ENCODE measurements at regions not wholly inside any gene's neighbourhood (a gene's known extent, or its start where the extent isn't known, plus 50 kb on each side); places are given as distances from the start of the nearest gene placed in this dataset.
"Not testable (repeated sequence)": the region's sequence is repeated elsewhere in the genome, so short reads cannot be mapped to it uniquely, and the experiment has no call there.

DNA sequence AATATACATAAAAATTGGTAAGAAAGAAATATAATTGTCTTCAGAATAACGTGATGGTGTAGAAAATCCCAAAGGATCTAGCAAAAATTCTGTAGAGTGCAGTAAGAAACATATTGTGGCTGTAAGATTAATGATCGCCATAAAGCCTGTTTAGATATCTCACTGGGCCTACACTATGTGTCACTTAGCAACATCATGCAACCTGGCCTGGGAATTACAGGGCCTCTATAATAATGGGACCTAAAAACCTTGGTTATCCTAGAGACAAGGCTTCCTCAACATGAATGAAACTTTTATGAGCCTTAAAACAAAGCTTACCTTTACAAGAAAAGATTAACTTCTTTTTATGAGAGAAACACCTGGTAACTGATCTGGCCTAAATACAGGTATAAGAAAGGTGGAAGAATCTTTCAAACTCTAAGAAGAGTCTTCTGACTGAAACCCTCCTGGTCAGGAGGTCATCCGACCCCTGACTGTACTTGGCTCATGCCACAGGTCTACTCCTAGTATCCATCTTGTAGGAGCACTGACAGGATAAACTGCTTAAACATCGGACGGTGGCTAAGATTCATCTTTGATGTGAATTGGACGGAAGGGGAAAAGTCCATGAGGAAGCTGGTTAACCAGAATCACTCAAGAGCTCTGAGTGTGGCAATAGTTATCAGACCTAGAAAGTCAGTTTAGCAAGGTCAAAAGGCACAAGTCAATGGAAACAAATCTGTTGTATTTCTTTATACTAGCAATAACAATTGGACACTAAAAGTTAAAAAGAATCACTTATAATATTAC lies 1155.1 kb upstream of the SORCS1 start:
- TF ChIP-seq EZH2 (IDR thresholded peaks at IDR 0.05; ENCODE audit: borderline replicate concordance, low read length): no peak
- TF ChIP-seq, protein P1, sequence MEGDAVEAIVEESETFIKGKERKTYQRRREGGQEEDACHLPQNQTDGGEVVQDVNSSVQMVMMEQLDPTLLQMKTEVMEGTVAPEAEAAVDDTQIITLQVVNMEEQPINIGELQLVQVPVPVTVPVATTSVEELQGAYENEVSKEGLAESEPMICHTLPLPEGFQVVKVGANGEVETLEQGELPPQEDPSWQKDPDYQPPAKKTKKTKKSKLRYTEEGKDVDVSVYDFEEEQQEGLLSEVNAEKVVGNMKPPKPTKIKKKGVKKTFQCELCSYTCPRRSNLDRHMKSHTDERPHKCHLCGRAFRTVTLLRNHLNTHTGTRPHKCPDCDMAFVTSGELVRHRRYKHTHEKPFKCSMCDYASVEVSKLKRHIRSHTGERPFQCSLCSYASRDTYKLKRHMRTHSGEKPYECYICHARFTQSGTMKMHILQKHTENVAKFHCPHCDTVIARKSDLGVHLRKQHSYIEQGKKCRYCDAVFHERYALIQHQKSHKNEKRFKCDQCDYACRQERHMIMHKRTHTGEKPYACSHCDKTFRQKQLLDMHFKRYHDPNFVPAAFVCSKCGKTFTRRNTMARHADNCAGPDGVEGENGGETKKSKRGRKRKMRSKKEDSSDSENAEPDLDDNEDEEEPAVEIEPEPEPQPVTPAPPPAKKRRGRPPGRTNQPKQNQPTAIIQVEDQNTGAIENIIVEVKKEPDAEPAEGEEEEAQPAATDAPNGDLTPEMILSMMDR (IDR thresholded peaks at IDR 0.05; ENCODE audit: low read length): no peak
- H3K9me3 ChIP-seq (ENCODE audit: low read length): no peaks in the 10 kb centered on the region
- H3K4me2 ChIP-seq (ENCODE audit: low read length): no peak overlapping the region
- H3K27ac ChIP-seq (ENCODE audit: low read depth, low read length, poor library complexity, severe bottlenecking): no peak overlapping the region
- H3K9ac ChIP-seq (ENCODE audit: low read length): no peak overlapping the region
- no peaks in the 10 kb centered on the region for H3K4me1 ChIP-seq (ENCODE audit: insufficient read depth, low read length, severe bottlenecking)
- no peak overlapping the region for H2AFZ ChIP-seq (ENCODE audit: low read length)
- H3K9me2 ChIP-seq (ENCODE audit: low read depth, low read length): no peaks in the 10 kb centered on the region
- no peaks in the 10 kb centered on the region for H3K79me2 ChIP-seq (ENCODE audit: insufficient read depth, low read length)
- no peaks in the 10 kb centered on the region for H3F3A ChIP-seq (ENCODE audit: insufficient read depth, low read length)
- H3K4me3 ChIP-seq (ENCODE audit: low read depth, low read length, poor library complexity, severe bottlenecking): no peak overlapping the region
- no peaks in the 10 kb centered on the region for H3K27me3 ChIP-seq (ENCODE audit: insufficient read depth, low read length)
- no peaks in the 10 kb centered on the region for H4K20me1 ChIP-seq (ENCODE audit: insufficient read depth, low read length)
- no peaks in the 10 kb centered on the region for H3K36me3 ChIP-seq (ENCODE audit: insufficient read depth, low read length)

DNA sequence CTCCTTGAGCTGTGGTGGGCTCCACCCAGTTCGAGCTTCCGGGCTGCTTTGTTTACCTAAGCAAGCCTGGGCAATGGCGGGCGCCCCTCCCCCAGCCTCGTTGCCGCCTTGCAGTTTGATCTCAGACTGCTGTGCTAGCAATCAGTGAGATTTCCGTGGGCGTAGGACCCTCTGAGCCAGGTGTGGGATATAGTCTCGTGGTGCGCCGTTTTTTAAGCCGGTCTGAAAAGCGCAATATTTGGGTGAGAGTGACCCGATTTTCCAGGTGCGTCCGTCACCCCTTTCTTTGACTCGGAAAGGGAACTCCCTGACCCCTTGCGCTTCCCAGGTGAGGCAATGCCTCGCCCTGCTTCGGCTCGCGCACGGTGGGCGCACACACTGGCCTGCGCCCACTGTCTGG lies 1151.1 kb upstream of the SORCS1 start:
- H3F3A ChIP-seq (ENCODE audit: insufficient read depth, low read length); H4K20me1 ChIP-seq (ENCODE audit: insufficient read depth, low read length); H3K4me3 ChIP-seq (ENCODE audit: low read depth, low read length, poor library complexity, severe bottlenecking); H3K9me3 ChIP-seq (ENCODE audit: low read length); H3K27me3 ChIP-seq (ENCODE audit: insufficient read depth, low read length); H3K4me1 ChIP-seq (ENCODE audit: insufficient read depth, low read length, severe bottlenecking); H3K36me3 ChIP-seq (ENCODE audit: insufficient read depth, low read length); H3K9ac ChIP-seq (ENCODE audit: low read length); H3K79me2 ChIP-seq (ENCODE audit: insufficient read depth, low read length); H3K4me2 ChIP-seq (ENCODE audit: low read length); H3K27ac ChIP-seq (ENCODE audit: low read depth, low read length, poor library complexity, severe bottlenecking); H3K9me2 ChIP-seq (ENCODE audit: low read depth, low read length); H2AFZ ChIP-seq (ENCODE audit: low read length): not testable (repeated sequence)

DNA sequence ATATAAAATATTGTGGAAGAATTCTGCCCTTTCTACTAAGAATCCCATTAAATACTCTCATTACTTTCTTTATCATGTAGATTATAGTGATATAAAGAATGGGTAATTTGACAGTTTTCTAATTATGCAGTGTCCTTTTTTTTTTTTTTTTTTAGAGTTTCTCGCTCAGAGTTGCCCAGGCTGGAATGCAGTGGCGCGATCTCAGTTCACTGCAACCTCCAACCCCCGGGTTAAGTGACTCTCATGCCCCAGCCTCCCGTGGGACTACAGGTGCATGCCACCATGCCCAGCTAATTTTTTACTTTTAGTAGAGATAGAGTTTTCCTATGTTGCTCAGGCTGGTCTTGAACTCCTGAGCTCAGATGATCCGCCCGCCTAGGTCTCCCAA lies 1143.4 kb upstream of the SORCS1 start:
- Histone ChIP-seq H3K27me3 (ENCODE audit: insufficient read depth, low read length) (no peaks in the 10 kb centered on the region), H3K4me2 (ENCODE audit: low read length) (no peak overlapping the region), H3K9me2 (ENCODE audit: low read depth, low read length) (no peaks in the 10 kb centered on the region), H3K4me3 (ENCODE audit: low read depth, low read length, poor library complexity, severe bottlenecking) (no peak overlapping the region), H2AFZ (ENCODE audit: low read length) (no peak overlapping the region), H3K4me1 (ENCODE audit: insufficient read depth, low read length, severe bottlenecking) (no peaks in the 10 kb centered on the region), H3K36me3 (ENCODE audit: insufficient read depth, low read length) (no peaks in the 10 kb centered on the region), H3K9ac (ENCODE audit: low read length) (no peak overlapping the region), H3K27ac (ENCODE audit: low read depth, low read length, poor library complexity, severe bottlenecking) (no peak overlapping the region), H4K20me1 (ENCODE audit: insufficient read depth, low read length) (no peaks in the 10 kb centered on the region), H3K79me2 (ENCODE audit: insufficient read depth, low read length) (no peaks in the 10 kb centered on the region), H3K9me3 (ENCODE audit: low read length) (no peaks in the 10 kb centered on the region), H3F3A (ENCODE audit: insufficient read depth, low read length) (no peaks in the 10 kb centered on the region)
- TF ChIP-seq, protein P1 (IDR thresholded peaks at IDR 0.05; ENCODE audit: low read length): no peak
- no peak for TF ChIP-seq EZH2 (IDR thresholded peaks at IDR 0.05; ENCODE audit: borderline replicate concordance, low read length)

Data from OCI-LY1 (cell line).